HK-2 (cell line): ENCODE measurements at regions not wholly inside any gene's neighbourhood (a gene's known extent, or its start where the extent isn't known, plus 50 kb on each side); places are given as distances from the start of the nearest gene placed in this dataset.

ENCODE experiments used
- DNase-seq: peaks from one replicate; pipeline ENCODE4 v3.0.0-alpha.2; 2018; ENCODE audit not compliant: unreplicated experiment

DNA sequence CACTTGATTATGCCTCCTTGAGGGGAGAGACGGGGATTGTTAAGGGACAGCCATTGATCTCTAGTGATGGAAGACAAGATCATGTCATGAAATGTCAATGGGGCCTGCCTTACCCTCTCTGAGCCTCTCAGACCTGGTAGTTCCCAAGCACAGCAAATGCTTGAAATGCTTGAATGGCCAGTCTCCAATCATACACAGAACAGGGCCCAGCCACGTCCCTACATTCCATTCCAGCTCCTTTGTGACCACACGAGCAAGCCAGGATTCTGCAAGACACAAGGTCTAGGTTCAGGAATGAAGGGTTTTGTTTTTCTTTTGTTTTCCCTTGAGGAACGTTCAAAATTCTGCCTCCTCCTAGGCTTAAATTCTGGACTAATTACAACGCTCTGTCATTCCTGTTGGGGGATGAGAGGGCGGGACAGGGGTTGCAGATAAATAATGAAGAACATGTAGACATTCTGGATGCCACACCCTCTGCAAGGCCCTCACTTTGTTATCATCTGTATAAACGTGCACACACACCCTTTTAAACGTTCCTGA is 98.1 kb upstream of the YPEL5 start:
- DNase-seq = no peak

DNA sequence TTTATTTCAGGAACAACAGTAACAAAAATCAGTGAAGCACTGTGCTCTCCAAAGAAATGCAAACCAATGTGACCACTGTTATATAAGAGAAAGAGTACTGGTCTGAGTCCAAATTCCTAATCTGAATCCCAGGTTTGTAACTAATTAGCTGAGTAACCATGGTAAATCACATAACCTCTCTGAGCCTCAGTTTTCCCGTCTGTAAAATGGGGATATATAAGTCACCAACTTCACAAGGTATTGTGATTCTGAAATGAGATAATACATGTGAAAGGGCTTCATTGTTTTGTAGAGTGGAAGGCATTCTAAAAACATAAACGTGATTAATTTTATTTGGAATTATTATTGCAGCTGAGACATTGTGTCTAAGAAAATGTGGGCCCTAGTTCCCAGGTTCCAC is 91.3 kb upstream of the YPEL5 start:
- DNase-seq = no peak

DNA sequence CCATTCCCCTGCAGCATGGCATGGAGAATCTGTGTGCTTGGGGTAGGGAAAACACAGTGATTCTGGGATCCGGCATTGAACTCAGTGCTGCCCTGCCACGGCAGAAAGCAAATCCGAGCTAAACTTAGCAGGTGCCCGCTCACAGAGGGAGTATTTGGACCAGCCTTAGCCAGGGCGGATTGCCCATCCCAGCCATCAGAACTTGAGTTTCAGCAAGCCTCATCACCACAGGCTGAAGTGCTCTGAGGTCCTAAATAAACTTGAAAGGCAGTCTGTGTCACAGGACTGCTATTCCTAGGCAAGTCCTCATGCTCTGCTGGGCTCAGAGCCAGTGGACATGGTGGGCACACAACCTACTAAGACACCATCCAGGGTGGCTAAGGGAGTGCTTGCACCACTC is 86.2 kb upstream of the YPEL5 start:
- DNase-seq = no peak

GRCh38 chr2:30068067-30068466 is 78.7 kb upstream of the YPEL5 start:
- DNase-seq = no peak

GRCh38 chr2:30072250-30072842 is 74.5 kb upstream of the YPEL5 start:
- DNase-seq = peak; percentile 63

GRCh38 chr2:30073523-30073922 is 73.3 kb upstream of the YPEL5 start:
- DNase-seq = no peak

DNA sequence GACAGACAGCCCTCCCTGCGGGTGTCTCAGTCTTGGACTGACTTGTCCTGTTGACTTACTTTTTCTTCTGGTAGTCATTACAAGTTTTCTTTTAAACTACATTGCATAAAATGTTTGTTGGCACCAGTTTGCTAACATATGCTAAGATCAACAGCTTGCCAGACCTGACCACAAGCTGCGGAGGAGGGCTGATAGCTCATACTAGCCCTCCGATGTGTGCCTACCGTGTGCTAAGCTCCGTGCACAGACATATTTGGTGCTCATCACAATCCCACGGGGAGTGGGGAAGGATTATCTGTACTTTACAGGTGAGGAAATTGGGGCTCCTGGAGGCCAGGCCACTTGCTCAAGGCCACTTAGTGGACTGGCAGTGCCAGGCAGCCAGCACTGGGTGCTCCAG is 72.8 kb upstream of the YPEL5 start:
- DNase-seq = no peak

- no peak for DNase-seq
These were observed 68.3 kb upstream of the YPEL5 start for GRCh38 chr2:30078521-30078920.

DNA sequence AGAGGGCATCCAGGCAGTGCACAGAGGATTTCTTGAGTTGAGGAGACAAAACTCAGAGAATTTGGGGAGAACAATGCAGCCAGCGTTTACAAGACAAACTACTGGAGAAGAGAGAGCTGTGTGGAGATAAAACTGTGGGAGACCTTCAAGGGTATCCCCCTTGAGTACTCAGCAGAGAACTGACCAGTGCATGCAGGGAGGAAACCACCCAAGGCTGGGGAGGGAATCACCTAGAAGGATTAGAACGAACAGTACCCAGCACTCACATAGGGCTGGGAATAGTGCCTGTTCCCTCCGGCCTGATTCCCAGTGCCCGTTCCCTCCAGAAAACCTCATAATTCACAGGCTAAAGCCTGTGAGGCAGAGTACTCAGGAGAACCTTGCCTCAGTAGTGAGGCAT is 61.9 kb upstream of the YPEL5 start:
- no peak for DNase-seq

DNA sequence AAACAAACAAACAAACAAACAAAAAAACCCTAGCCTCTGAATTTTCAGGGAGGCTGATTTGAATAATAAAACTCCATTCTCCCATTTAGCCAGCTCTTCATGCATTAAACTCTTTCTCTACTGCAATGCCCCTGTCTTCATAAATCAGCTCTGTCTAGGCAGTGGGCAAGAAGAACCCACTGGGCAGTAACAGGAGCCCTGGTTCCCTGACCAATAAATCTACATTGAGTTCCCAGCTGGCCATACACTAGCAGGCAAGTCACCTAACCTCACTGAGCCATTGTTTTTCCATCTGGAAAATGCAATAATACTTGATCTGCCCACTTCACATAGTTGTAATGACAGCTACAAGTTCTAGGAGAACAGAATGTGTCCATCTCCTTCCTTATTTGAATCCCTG is 57.6 kb upstream of the YPEL5 start:
- DNase-seq = no peak

- no peak for DNase-seq
These were observed 51.4 kb upstream of the YPEL5 start for GRCh38 chr2:30095402-30095801.

GRCh38 chr2:30096451-30096850 is 50.4 kb upstream of the YPEL5 start:
- no peak for DNase-seq
